ENCODE measurements at regions not wholly inside any gene's neighbourhood (a gene's known extent, or its start where the extent isn't known, plus 50 kb on each side); places are given as distances from the start of the nearest gene placed in this dataset.

- DNase-seq (ENCODE audit: low spot score) = no peak
- no peak for TF ChIP-seq CTCF (IDR thresholded peaks at IDR 0.05; ENCODE audit: extremely low read depth, missing control alignments)
These were observed 126.5 kb downstream of the C12orf75 start for GRCh38 chr12:105457026-105457425.

GRCh38 chr12:105459760-105460330, 129.4 kb downstream of the C12orf75 start:
- no peak for DNase-seq (ENCODE audit: low spot score)
- no peak for TF ChIP-seq CTCF (IDR thresholded peaks at IDR 0.05; ENCODE audit: extremely low read depth, missing control alignments)

GRCh38 chr12:105461271-105461943, 130.9 kb downstream of the C12orf75 start:
- DNase-seq (ENCODE audit: low spot score) = no peak
- TF ChIP-seq CTCF (IDR thresholded peaks at IDR 0.05; ENCODE audit: extremely low read depth, missing control alignments) = no peak

GRCh38 chr12:105461944-105462762, 131.7 kb downstream of the C12orf75 start:
- no peak for DNase-seq (ENCODE audit: low spot score)
- no peak for TF ChIP-seq CTCF (IDR thresholded peaks at IDR 0.05; ENCODE audit: extremely low read depth, missing control alignments)

GRCh38 chr12:105462831-105463230, 132.3 kb downstream of the C12orf75 start:
- no peak for TF ChIP-seq CTCF (IDR thresholded peaks at IDR 0.05; ENCODE audit: extremely low read depth, missing control alignments)
- no peak for DNase-seq (ENCODE audit: low spot score)

GRCh38 chr12:105464406-105464805, 133.9 kb downstream of the C12orf75 start:
- no peak for TF ChIP-seq CTCF (IDR thresholded peaks at IDR 0.05; ENCODE audit: extremely low read depth, missing control alignments)

More at GRCh38 chr12:105464406-105464805, 133.9 kb downstream of the C12orf75 start:
- no peak for DNase-seq (ENCODE audit: low spot score)

Data from GM20000 (cell line).